MM.1S (cell line): ENCODE measurements at regions not wholly inside any gene's neighbourhood (a gene's known extent, or its start where the extent isn't known, plus 50 kb on each side); places are given as distances from the start of the nearest gene placed in this dataset.

Experiments
- DNase-seq: peaks from one replicate; pipeline ENCODE4 v3.0.0-alpha.2; 2015
- H2AFZ ChIP-seq: fragments of 300-600 bp; sonication (generic); 2 replicates; pipeline ENCODE4 v1.6.0; 2016; ENCODE audit warnings: antibody characterized with exemption, low read length
- H3F3A ChIP-seq: fragments of 300-600 bp; sonication (generic); 2 replicates; pipeline ENCODE4 v1.6.1; 2016; ENCODE audit warnings: mild to moderate bottlenecking, antibody characterized with exemption, low read length, moderate library complexity, mixed read lengths; ENCODE audit not compliant: insufficient read depth
- H3K27ac ChIP-seq: fragments of 300-600 bp; sonication (generic); 2 replicates; pipeline ENCODE4 v1.5.1; 2016; ENCODE audit warnings: mild to moderate bottlenecking, low read length
- H3K27me3 ChIP-seq: fragments of 300-600 bp; sonication (generic); replicated peaks from 2 replicates; pipeline ENCODE4 v1.6.0; 2016; ENCODE audit warnings: low read length; ENCODE audit not compliant: insufficient read depth
- H3K36me3 ChIP-seq: fragments of 300-600 bp; sonication (generic); replicated peaks from 2 replicates; pipeline ENCODE4 v1.6.1; 2016; ENCODE audit warnings: mild to moderate bottlenecking, low read length, mixed read lengths; ENCODE audit not compliant: insufficient read depth
- H3K4me1 ChIP-seq: fragments of 300-600 bp; sonication (generic); 2 replicates; pipeline ENCODE4 v1.6.1; 2016; ENCODE audit warnings: low read length, mixed read lengths
- H3K4me2 ChIP-seq: fragments of 300-600 bp; sonication (generic); 2 replicates; pipeline ENCODE4 v1.6.0; 2016; ENCODE audit warnings: low read depth, low read length
- H3K4me3 ChIP-seq: fragments of 300-600 bp; sonication (generic); 2 replicates; pipeline ENCODE4 v1.5.1; 2016; ENCODE audit warnings: low read length, mixed read lengths
- H3K79me2 ChIP-seq: fragments of 300-600 bp; sonication (generic); 2 replicates; pipeline ENCODE4 v1.6.1; 2016; ENCODE audit warnings: mixed run types, low read length, mixed read lengths
- H3K9ac ChIP-seq: fragments of 300-600 bp; sonication (generic); 2 replicates; pipeline ENCODE4 v1.6.1; 2016; ENCODE audit warnings: low read length, mixed read lengths
- H3K9me2 ChIP-seq: fragments of 300-600 bp; sonication (generic); replicated peaks from 2 replicates; pipeline ENCODE4 v1.6.1; 2016; ENCODE audit warnings: mild to moderate bottlenecking, low read length, mixed read lengths; ENCODE audit not compliant: insufficient read depth
- H3K9me3 ChIP-seq: fragments of 300-600 bp; sonication (generic); replicated peaks from 2 replicates; pipeline ENCODE4 v1.6.1; 2016; ENCODE audit warnings: mild to moderate bottlenecking, low read length, mixed read lengths; ENCODE audit not compliant: insufficient read depth
- H4K20me1 ChIP-seq: fragments of 300-600 bp; sonication (generic); 2 replicates; pipeline ENCODE4 v1.6.1; 2016; ENCODE audit warnings: mild to moderate bottlenecking, low read length, moderate library complexity, mixed read lengths; ENCODE audit not compliant: insufficient read depth
- CTCF ChIP-seq: fragments of 300-600 bp; sonication (generic); IDR thresholded peaks from 2 replicates; pipeline ENCODE4 v1.5.1; 2016; ENCODE audit warnings: antibody characterized with exemption, low read length, mixed read lengths
- EZH2 ChIP-seq: fragments of 300-600 bp; sonication (generic); optimal IDR thresholded peaks from 2 replicates; pipeline ENCODE3; 2017; ENCODE audit warnings: low read depth, mild to moderate bottlenecking, antibody characterized with exemption, low read length, mixed read lengths
- EZH2phosphoT487 ChIP-seq: fragments of 300-600 bp; sonication (generic); IDR thresholded peaks from 2 replicates; pipeline ENCODE4 v1.6.1; 2018; ENCODE audit warnings: antibody characterized with exemption, low read length

GRCh38 chr11:71184421-71185210, 67.8 kb downstream of the SHANK2 start:
- Histone ChIP-seq H3K9ac (no peak overlapping the region), H3K9me3 (no peaks in the 10 kb centered on the region), H3K79me2 (no peaks in the 10 kb centered on the region), H3K4me2 (no peak overlapping the region), H3K9me2 (no peaks in the 10 kb centered on the region), H3K4me3 (no peak overlapping the region), H3K36me3 (no peaks in the 10 kb centered on the region), H3K4me1 (no peaks in the 10 kb centered on the region), H4K20me1 (no peaks in the 10 kb centered on the region), H3K27me3 (peaks cover 85% of the 10 kb centered on the region), H3K27ac (no peak overlapping the region), H3F3A (no peaks in the 10 kb centered on the region), H2AFZ (no peak overlapping the region)
- DNase-seq, result no peak
- TF ChIP-seq EZH2, result no peak
- no peak for TF ChIP-seq EZH2phosphoT487
- no peak for TF ChIP-seq CTCF

GRCh38 chr11:71183878-71184277, 68.5 kb downstream of the SHANK2 start:
- Histone ChIP-seq H4K20me1 (no peaks in the 10 kb centered on the region), H3K36me3 (no peaks in the 10 kb centered on the region), H3K27ac (no peak overlapping the region), H3K79me2 (no peaks in the 10 kb centered on the region), H3K9ac (no peak overlapping the region), H3K27me3 (peaks cover 85% of the 10 kb centered on the region), H3K4me3 (no peak overlapping the region), H3F3A (no peaks in the 10 kb centered on the region), H2AFZ (no peak overlapping the region), H3K9me3 (no peaks in the 10 kb centered on the region), H3K4me2 (no peak overlapping the region), H3K9me2 (no peaks in the 10 kb centered on the region), H3K4me1 (no peaks in the 10 kb centered on the region)
- no peak for DNase-seq
- TF ChIP-seq EZH2phosphoT487 (no peak), EZH2 (no peak), CTCF (no peak)

GRCh38 chr11:71182791-71183677, 69.3 kb downstream of the SHANK2 start:
- Histone ChIP-seq H3K4me3 (no peak overlapping the region), H2AFZ (no peak overlapping the region), H3K4me2 (no peak overlapping the region), H3K9me3 (no peaks in the 10 kb centered on the region), H3F3A (no peaks in the 10 kb centered on the region), H3K27me3 (peaks cover 85% of the 10 kb centered on the region), H3K79me2 (no peaks in the 10 kb centered on the region), H3K4me1 (no peaks in the 10 kb centered on the region), H3K9ac (no peak overlapping the region), H4K20me1 (no peaks in the 10 kb centered on the region), H3K27ac (no peak overlapping the region), H3K9me2 (no peaks in the 10 kb centered on the region), H3K36me3 (no peaks in the 10 kb centered on the region)
- DNase-seq, result no peak
- TF ChIP-seq EZH2, result no peak
- no peak for TF ChIP-seq EZH2phosphoT487
- TF ChIP-seq CTCF, result no peak
